GM12878 (cell line): ENCODE measurements at regions not wholly inside any gene's neighbourhood (a gene's known extent, or its start where the extent isn't known, plus 50 kb on each side); places are given as distances from the start of the nearest gene placed in this dataset.

Source experiments
- ATAC-seq: fragments of 200-7000 bp; cut with Tn5 transposase; 3 replicates; pipeline ENCODE4 v1.9.1; 2020; ENCODE audit warnings: mild to moderate bottlenecking, moderate library complexity
- BruUV-seq: library from RNA; stranded (reverse); fragments of 400-500 nt; replicated peaks from 2 replicates; lab custom pipeline; 2021; lab: Mats Ljungman, UMichigan
- CTCF ChIA-PET: fragments of 300-600 bp; sonication (Branson Sonifier 250); formaldehyde crosslinking; extraction: SDS; loops from one replicate; lab custom pipeline; 2021; ENCODE audit warnings: inconsistent platforms; lab: Yijun Ruan, JAX
- POLR2A ChIA-PET: fragments of 350-600 bp; formaldehyde crosslinking; extraction: SDS; loops from one replicate; lab custom pipeline; 2021; ENCODE audit warnings: inconsistent platforms; lab: Charles Lee
- RAD21 ChIA-PET: fragments of 300-600 bp; sonication (Branson Sonifier 250); formaldehyde crosslinking; loops from one replicate; lab custom pipeline; 2023; ENCODE audit warnings: antibody characterized with exemption; ENCODE audit not compliant: unreplicated experiment; lab: Charles Lee
- SMC1A ChIA-PET: fragments of 300-600 bp; sonication (Branson Sonifier 250); formaldehyde crosslinking; loops from one replicate; lab custom pipeline; 2023; ENCODE audit not compliant: unreplicated experiment, uncharacterized antibody; lab: Charles Lee
- DNase-seq: peaks from one replicate; pipeline ENCODE4 v3.0.0-alpha.2; 2011; ENCODE audit warnings: low read depth, low spot score
- FAIRE-seq: peaks from 3 replicates; lab custom pipeline; 2011; peaks lifted over from hg19 to GRCh38; lab: Jason Lieb, UNC
- H2AFZ ChIP-seq: 2 replicates; pipeline ENCODE4 v1.6.0; 2011; ENCODE audit warnings: low read depth, low read length, control low read depth; ENCODE audit not compliant: control insufficient read depth
- H3K27ac ChIP-seq: 2 replicates; pipeline ENCODE4 v1.5.1; 2011; ENCODE audit warnings: control low read depth; ENCODE audit not compliant: control insufficient read depth, insufficient read depth
- H3K27me3 ChIP-seq, 2 experiments: replicated peaks in 1 of 2; 2 replicates each; pipeline versions ENCODE4 v1.6.0 to v1.6.1; 2011; ENCODE audit warnings: low read length in 1 of 2; ENCODE audit not compliant: control insufficient read depth in 2 of 2, insufficient read depth in 2 of 2
- H3K36me3 ChIP-seq, 2 experiments: 2 replicates each; pipeline ENCODE4 v1.5.1; 2011; ENCODE audit warnings: low read length in 1 of 2; ENCODE audit not compliant: control insufficient read depth in 2 of 2, insufficient read depth in 2 of 2
- H3K4me1 ChIP-seq: 2 replicates; pipeline ENCODE4 v1.6.1; 2011; ENCODE audit warnings: mild to moderate bottlenecking, low read length, moderate library complexity, mixed read lengths; ENCODE audit not compliant: control insufficient read depth, insufficient read depth
- H3K4me2 ChIP-seq: 2 replicates; pipeline ENCODE4 v1.6.0; 2011; ENCODE audit warnings: control low read depth; ENCODE audit not compliant: control insufficient read depth, insufficient read depth
- H3K4me3 ChIP-seq: fragments of 200-600 bp; sonication (generic); 2 replicates; pipeline ENCODE4 v1.5.1; 2016
- H3K79me2 ChIP-seq: 2 replicates; pipeline ENCODE4 v1.6.0; 2011; ENCODE audit warnings: low read length; ENCODE audit not compliant: control insufficient read depth, insufficient read depth
- H3K9ac ChIP-seq: 2 replicates; pipeline ENCODE4 v1.8.0; 2011; ENCODE audit warnings: low read length, control low read depth, mixed read lengths; ENCODE audit not compliant: control insufficient read depth, insufficient read depth
- H3K9me3 ChIP-seq: replicated peaks from 3 replicates; pipeline ENCODE4 v1.5.1; 2011; ENCODE audit warnings: mild to moderate bottlenecking, low read length; ENCODE audit not compliant: control insufficient read depth, insufficient read depth
- H4K20me1 ChIP-seq: 2 replicates; pipeline ENCODE4 v1.6.0; 2011; ENCODE audit not compliant: control insufficient read depth, insufficient read depth
- CBFB ChIP-seq: IDR thresholded peaks from 2 replicates; pipeline ENCODE4 v1.6.1; 2016; ENCODE audit warnings: antibody characterized with exemption, low read depth
- GABPA ChIP-seq: IDR thresholded peaks from 2 replicates; pipeline ENCODE4 v1.6.1; 2014; ENCODE audit warnings: antibody characterized with exemption, low read depth, mild to moderate bottlenecking, inconsistent platforms
- JUNB ChIP-seq: IDR thresholded peaks from 2 replicates; pipeline ENCODE4 v1.6.1; 2016; ENCODE audit warnings: antibody characterized with exemption, mild to moderate bottlenecking
- SUZ12 ChIP-seq: fragments of 200-600 bp; sonication (generic); IDR thresholded peaks from one replicate; pipeline ENCODE4 v1.6.1; 2018; ENCODE audit warnings: antibody characterized with exemption, mild to moderate bottlenecking; ENCODE audit not compliant: unreplicated experiment
- whole genome bisulfite sequencing: methylation state at CpG from one replicate; pipeline ENCODE4 v1.1.6; 2016; ENCODE audit warnings: low lambda C conversion rate; ENCODE audit not compliant: insufficient replicate concordance, insufficient coverage; ENCODE audit errors: missing lambda C conversion rate; 5-methylcytosine and 5-hydroxymethylcytosine counted together
- in situ Hi-C: fragments of 300-500 bp; cut with MboI; formaldehyde crosslinking; loops from 9 replicates; pipeline ENCODE4 v1.14.3; 2018; ENCODE audit warnings: mixed read lengths
- intact Hi-C: fragments of 100-400 bp; cut with micrococcal nuclease; formaldehyde crosslinking; loops from one replicate; pipeline ENCODE4 v1.14.2; 2022; ENCODE audit not compliant: unreplicated experiment
- TF ChIP-seq, protein P1 (sequence below): fragments of 450-650 bp; IDR thresholded peaks from 2 replicates; pipeline ENCODE4 v1.6.1; 2018; ENCODE audit warnings: mild to moderate bottlenecking, low read depth, moderate library complexity; ENCODE audit not compliant: partially characterized antibody
- TF ChIP-seq, protein P2 (sequence below): IDR thresholded peaks from 2 replicates; pipeline ENCODE4 v1.6.1; 2012; ENCODE audit warnings: low read depth, low read length, improper control_type of control experiment
- TF ChIP-seq, protein P3 (sequence below): IDR thresholded peaks from 2 replicates; pipeline ENCODE4 v1.6.1; 2011; ENCODE audit warnings: borderline replicate concordance, low read depth, mild to moderate bottlenecking, moderate library complexity, low read length; ENCODE audit not compliant: insufficient read depth, poor library complexity, severe bottlenecking

DNA sequence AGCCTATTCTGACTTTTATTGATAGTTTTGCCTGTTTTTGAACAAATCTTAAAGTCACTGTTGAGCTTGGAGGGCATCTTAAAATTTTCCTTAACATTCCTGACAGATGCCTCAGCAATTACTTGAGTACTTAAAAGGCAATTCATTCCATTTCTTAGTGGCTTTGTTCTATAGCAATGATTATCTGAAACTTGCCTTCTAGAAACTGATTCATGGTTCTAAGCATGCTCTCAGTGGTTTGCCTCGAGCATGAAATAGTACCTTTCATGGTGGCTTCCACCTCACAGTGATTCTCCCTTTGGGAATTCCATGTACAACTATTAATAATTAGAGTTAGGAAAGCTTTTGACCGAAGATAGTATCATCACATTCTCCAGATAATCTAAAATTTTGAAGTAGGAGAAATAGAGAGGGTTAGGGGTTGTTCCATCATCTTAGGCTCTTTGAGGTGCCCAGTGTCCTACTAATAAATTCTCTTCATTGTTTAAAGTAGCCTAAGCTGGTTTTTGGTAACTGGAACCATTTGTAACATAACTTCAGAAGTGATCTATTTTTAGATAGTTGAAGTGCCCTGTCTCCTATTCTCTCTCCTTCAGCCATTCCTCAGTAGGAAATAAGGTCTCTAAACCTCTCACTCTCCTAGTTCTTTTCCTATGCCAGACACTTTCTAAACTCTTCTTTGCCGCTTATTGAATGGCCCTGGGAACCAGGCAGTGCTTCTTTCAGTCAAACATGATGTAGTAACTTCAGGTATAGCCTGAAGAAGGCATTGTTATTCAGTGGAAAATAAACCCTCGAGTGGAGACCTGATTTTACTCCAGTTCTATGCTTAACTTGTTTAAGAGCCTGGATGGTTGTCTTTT is 156.1 kb downstream of the HAUS1 start (continued):
- TF ChIP-seq, protein P1, sequence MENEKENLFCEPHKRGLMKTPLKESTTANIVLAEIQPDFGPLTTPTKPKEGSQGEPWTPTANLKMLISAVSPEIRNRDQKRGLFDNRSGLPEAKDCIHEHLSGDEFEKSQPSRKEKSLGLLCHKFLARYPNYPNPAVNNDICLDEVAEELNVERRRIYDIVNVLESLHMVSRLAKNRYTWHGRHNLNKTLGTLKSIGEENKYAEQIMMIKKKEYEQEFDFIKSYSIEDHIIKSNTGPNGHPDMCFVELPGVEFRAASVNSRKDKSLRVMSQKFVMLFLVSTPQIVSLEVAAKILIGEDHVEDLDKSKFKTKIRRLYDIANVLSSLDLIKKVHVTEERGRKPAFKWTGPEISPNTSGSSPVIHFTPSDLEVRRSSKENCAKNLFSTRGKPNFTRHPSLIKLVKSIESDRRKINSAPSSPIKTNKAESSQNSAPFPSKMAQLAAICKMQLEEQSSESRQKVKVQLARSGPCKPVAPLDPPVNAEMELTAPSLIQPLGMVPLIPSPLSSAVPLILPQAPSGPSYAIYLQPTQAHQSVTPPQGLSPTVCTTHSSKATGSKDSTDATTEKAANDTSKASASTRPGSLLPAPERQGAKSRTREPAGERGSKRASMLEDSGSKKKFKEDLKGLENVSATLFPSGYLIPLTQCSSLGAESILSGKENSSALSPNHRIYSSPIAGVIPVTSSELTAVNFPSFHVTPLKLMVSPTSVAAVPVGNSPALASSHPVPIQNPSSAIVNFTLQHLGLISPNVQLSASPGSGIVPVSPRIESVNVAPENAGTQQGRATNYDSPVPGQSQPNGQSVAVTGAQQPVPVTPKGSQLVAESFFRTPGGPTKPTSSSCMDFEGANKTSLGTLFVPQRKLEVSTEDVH: no peak
- TF ChIP-seq JUNB (no peak), GABPA (no peak), SUZ12 (no peak)
- TF ChIP-seq, protein P2, sequence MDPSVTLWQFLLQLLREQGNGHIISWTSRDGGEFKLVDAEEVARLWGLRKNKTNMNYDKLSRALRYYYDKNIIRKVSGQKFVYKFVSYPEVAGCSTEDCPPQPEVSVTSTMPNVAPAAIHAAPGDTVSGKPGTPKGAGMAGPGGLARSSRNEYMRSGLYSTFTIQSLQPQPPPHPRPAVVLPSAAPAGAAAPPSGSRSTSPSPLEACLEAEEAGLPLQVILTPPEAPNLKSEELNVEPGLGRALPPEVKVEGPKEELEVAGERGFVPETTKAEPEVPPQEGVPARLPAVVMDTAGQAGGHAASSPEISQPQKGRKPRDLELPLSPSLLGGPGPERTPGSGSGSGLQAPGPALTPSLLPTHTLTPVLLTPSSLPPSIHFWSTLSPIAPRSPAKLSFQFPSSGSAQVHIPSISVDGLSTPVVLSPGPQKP: no peak

DNA sequence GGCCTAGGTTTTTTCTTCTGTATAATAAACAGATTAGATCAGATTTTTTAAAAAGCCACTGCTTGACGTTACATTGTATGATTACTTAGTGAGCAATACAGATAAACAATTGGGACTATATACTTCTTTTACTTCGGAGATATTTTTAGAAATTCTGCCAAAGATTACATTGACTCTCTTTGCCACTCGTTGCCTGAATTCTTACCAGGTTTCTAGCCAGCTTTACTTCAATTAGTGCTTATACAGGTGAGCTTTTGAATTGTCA is 156.6 kb downstream of the HAUS1 start:
- Histone ChIP-seq H4K20me1 (no peaks in the 10 kb centered on the region), H3K36me3 (peaks cover 4 to 9% of the 10 kb centered on the region in 2 experiments; a peak in 3 of 4 replicates), H2AFZ (no peak overlapping the region), H3K4me3 (no peak overlapping the region), H3K9me3 (no peaks in the 10 kb centered on the region), H3K9ac (no peak overlapping the region), H3K79me2 (no peaks in the 10 kb centered on the region; the same call in 1 of the 2 replicates), H3K4me1 (peaks cover 6% of the 10 kb centered on the region), H3K4me2 (no peak overlapping the region), H3K27me3 (no peaks in the 10 kb centered on the region), H3K27ac (no peak overlapping the region)
- 100% methylated on average over 3 of the region's 3 CpGs for WGBS
- ChIA-PET CTCF (interaction anchor here (1.0 to 1.4 kb wide), 2 partner anchors 20 to 87 kb away, joined by 4 to 5 read pairs; a partner anchor contains a TSS), POLR2A (no interaction called here), SMC1A (interaction anchor here (1.4 kb wide), 1 partner anchor 21 kb away, joined by 4 read pairs; no protein-coding TSS in a partner anchor), RAD21 (no interaction called here)
- ATAC-seq (no peak), FAIRE-seq (no peak), DNase-seq (no peak)
- in situ Hi-C loops (no loop called here), intact Hi-C loops (no loop called here)
- BruUV-seq: no TSS peak
- TF ChIP-seq, protein P3, sequence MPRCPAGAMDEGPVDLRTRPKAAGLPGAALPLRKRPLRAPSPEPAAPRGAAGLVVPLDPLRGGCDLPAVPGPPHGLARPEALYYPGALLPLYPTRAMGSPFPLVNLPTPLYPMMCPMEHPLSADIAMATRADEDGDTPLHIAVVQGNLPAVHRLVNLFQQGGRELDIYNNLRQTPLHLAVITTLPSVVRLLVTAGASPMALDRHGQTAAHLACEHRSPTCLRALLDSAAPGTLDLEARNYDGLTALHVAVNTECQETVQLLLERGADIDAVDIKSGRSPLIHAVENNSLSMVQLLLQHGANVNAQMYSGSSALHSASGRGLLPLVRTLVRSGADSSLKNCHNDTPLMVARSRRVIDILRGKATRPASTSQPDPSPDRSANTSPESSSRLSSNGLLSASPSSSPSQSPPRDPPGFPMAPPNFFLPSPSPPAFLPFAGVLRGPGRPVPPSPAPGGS: no peak
- no peak for TF ChIP-seq CBFB
